ENCODE measurements at regions not wholly inside any gene's neighbourhood (a gene's known extent, or its start where the extent isn't known, plus 50 kb on each side); places are given as distances from the start of the nearest gene placed in this dataset.

GRCh38 chr10:69744971-69745370, 56.7 kb upstream of the COL13A1 start:
- no peak for TF ChIP-seq CTCF (IDR thresholded peaks at IDR 0.05 in 2 of 3, conservative IDR thresholded peaks at IDR 0.05 in 1 of 3; ENCODE audit: insufficient read depth in 2 of 3, low read depth in 1 of 3, low read length in 3 of 3)
- no peak for TF ChIP-seq ZNF282 (CRISPR knock-in tag; IDR thresholded peaks at IDR 0.05)
- TF ChIP-seq CBFB (CRISPR knock-in tag; IDR thresholded peaks at IDR 0.05), result no peak
- no peak for TF ChIP-seq ZNF24 (IDR thresholded peaks at IDR 0.05)
- TF ChIP-seq FOXP4 (CRISPR knock-in tag; IDR thresholded peaks at IDR 0.05; ENCODE audit: borderline replicate concordance), result no peak
- no peak for TF ChIP-seq ZNF699 (CRISPR knock-in tag; IDR thresholded peaks at IDR 0.05; ENCODE audit: insufficient replicate concordance)
- TF ChIP-seq HMBOX1 (IDR thresholded peaks at IDR 0.05), result no peak
- TF ChIP-seq POLR2AphosphoS5 (IDR thresholded peaks at IDR 0.05; ENCODE audit: control insufficient read depth, insufficient read depth, low read depth, low read length), result no peak
- no peak for TF ChIP-seq BDP1 (IDR thresholded peaks at IDR 0.05; ENCODE audit: insufficient read depth, insufficient read length)
- no peak for TF ChIP-seq RBM17 (IDR thresholded peaks at IDR 0.05; ENCODE audit: borderline replicate concordance, low read depth, low read length)
- no peak for TF ChIP-seq HOMEZ (CRISPR knock-in tag; IDR thresholded peaks at IDR 0.05)
- no peak for TF ChIP-seq ZNF766 (CRISPR knock-in tag; conservative IDR thresholded peaks at IDR 0.05)

All from K562 (cell line).